HG02623 (cell line): ENCODE measurements at regions not wholly inside any gene's neighbourhood (a gene's known extent, or its start where the extent isn't known, plus 50 kb on each side); places are given as distances from the start of the nearest gene placed in this dataset.
A peak's percentile ranks its signal among the peaks of the same experiment; 100 is the strongest.
"Not testable (repeated sequence)": the region's sequence is repeated elsewhere in the genome, so short reads cannot be mapped to it uniquely, and the experiment has no call there.

Source experiments
- ATAC-seq: cut with Tn5 transposase; IDR thresholded peaks from one replicate; pipeline ENCODE4 v1.9.1; 2021; ENCODE audit warnings: moderate library complexity; ENCODE audit not compliant: unreplicated experiment

- no peak for ATAC-seq
Measured at GRCh38 chr1:70667494-70668170, 256.6 kb downstream of the CTH start.

GRCh38 chr1:70671006-70671405 is 259.9 kb downstream of the CTH start:
- no peak for ATAC-seq

- no peak for ATAC-seq
Measured at GRCh38 chr1:70672442-70672888, 261.4 kb downstream of the CTH start.

- no peak for ATAC-seq
Measured at GRCh38 chr1:70674941-70675685, 264.0 kb downstream of the CTH start.

GRCh38 chr1:70675737-70676156 is 264.7 kb downstream of the CTH start:
- ATAC-seq, result peak; percentile 76

- peak; percentile 98 for ATAC-seq
Measured at GRCh38 chr1:70685300-70686286, 274.5 kb downstream of the CTH start.

GRCh38 chr1:70688580-70688979 is 277.5 kb downstream of the CTH start:
- ATAC-seq, result no peak

GRCh38 chr1:70706381-70707037 is 295.4 kb downstream of the CTH start:
- ATAC-seq, result no peak

GRCh38 chr1:70707214-70707613 is 296.1 kb downstream of the CTH start:
- no peak for ATAC-seq

- ATAC-seq, result no peak
Measured at GRCh38 chr1:70714149-70714548, 303.1 kb downstream of the CTH start.

GRCh38 chr1:70717211-70717610 is 306.1 kb downstream of the CTH start:
- no peak for ATAC-seq

GRCh38 chr1:70717656-70718055 is 306.6 kb downstream of the CTH start:
- no peak for ATAC-seq

- no peak for ATAC-seq
Measured at GRCh38 chr1:70718086-70718630, 307.1 kb downstream of the CTH start.

- ATAC-seq, result no peak
Measured at GRCh38 chr1:70719154-70719553, 308.1 kb downstream of the CTH start.

GRCh38 chr1:70720109-70720508 is 309.0 kb downstream of the CTH start:
- ATAC-seq, result no peak

- no peak for ATAC-seq
Measured at GRCh38 chr1:70720521-70720920, 309.5 kb downstream of the CTH start.

GRCh38 chr1:70727886-70728489 is 316.9 kb downstream of the CTH start:
- no peak for ATAC-seq

- ATAC-seq, result not testable (repeated sequence)
Measured at GRCh38 chr1:70736518-70736917, 311.1 kb downstream of the PTGER3 start.

GRCh38 chr1:70737125-70737524 is 310.5 kb downstream of the PTGER3 start:
- ATAC-seq, result no peak

- no peak for ATAC-seq
Measured at GRCh38 chr1:70738624-70739023, 309.0 kb downstream of the PTGER3 start.
